ENCODE measurements at regions not wholly inside any gene's neighbourhood (a gene's known extent, or its start where the extent isn't known, plus 50 kb on each side); places are given as distances from the start of the nearest gene placed in this dataset.

DNA sequence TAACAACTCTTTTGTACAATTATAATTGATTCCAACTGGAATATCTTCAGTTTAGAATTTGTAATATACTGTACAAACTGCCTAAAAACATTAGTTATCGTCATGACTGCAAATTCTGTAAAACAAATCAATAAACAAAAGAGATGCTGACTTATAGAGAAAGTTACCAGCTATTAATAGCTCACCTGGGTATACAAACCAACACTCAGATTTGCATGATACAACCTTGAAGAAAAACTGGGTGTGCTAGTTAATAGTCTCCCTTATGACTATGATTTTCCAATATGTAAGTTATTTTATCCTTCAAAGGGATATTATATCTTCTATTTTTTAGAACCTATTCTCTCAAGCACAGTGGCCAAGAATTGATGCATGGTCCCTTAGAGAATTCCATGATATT is 698.5 kb downstream of the FRK start:
- Histone ChIP-seq H3K36me3 (replicated peaks in 1 of 2; ENCODE audit: control insufficient read depth in 1 of 2, insufficient read depth in 2 of 2, low read length in 2 of 2) (no peaks in the 10 kb centered on the region), H4K20me1 (ENCODE audit: insufficient read depth, low read length) (no peaks in the 10 kb centered on the region), H3K4me3 (replicated peaks in 1 of 3; ENCODE audit: low read depth in 2 of 3, low read length in 3 of 3) (no peak overlapping the region), H3K27ac (ENCODE audit: low read depth in 1 of 2, low read length in 2 of 2) (no peak overlapping the region), H3K79me2 (ENCODE audit: insufficient read depth, low read length) (no peaks in the 10 kb centered on the region), H3K9ac (ENCODE audit: insufficient read depth, low read length, poor library complexity, severe bottlenecking) (no peak overlapping the region), H3K4me2 (replicated peaks; ENCODE audit: extremely low read depth, low read length, poor library complexity, severe bottlenecking) (no peak overlapping the region), H3K27me3 (ENCODE audit: control insufficient read depth in 2 of 2, insufficient read depth in 2 of 2, low read length in 2 of 2) (no peaks in the 10 kb centered on the region), H2AFZ (ENCODE audit: insufficient read depth, low read depth, low read length, poor library complexity, severe bottlenecking) (no peak overlapping the region), H3K9me3 (replicated peaks in 1 of 2; ENCODE audit: control insufficient read depth in 1 of 2, insufficient read depth in 1 of 2, low read length in 2 of 2) (peaks cover 19 to 25% of the 10 kb centered on the region in 2 donors), H3K4me1 (ENCODE audit: control insufficient read depth in 1 of 2, insufficient read depth in 2 of 2, low read length in 2 of 2) (no peaks in the 10 kb centered on the region)
- DNase-seq, result no peak
- no peak overlapping the region for H3K27ac Mint-ChIP-seq
- no peaks in the 10 kb centered on the region for H3K27me3 Mint-ChIP-seq (ENCODE audit: low read depth in 3 of 3)
- intact Hi-C loops (cut with micrococcal nuclease), result no loop called here
- TF ChIP-seq CTCF (IDR thresholded peaks at IDR 0.05), result no peak
- WGBS (ENCODE audit: insufficient coverage), result no CpG with 5 or more reads among the region's 1 CpG
- H3K36me3 Mint-ChIP-seq, result no peaks in the 10 kb centered on the region
- H3K4me1 Mint-ChIP-seq, result no peaks in the 10 kb centered on the region
- H3K9me3 Mint-ChIP-seq, result peaks cover under 1 to 10% (median 4%) of the 10 kb centered on the region in 7 donors
- H3K4me3 Mint-ChIP-seq, result no peak overlapping the region

DNA sequence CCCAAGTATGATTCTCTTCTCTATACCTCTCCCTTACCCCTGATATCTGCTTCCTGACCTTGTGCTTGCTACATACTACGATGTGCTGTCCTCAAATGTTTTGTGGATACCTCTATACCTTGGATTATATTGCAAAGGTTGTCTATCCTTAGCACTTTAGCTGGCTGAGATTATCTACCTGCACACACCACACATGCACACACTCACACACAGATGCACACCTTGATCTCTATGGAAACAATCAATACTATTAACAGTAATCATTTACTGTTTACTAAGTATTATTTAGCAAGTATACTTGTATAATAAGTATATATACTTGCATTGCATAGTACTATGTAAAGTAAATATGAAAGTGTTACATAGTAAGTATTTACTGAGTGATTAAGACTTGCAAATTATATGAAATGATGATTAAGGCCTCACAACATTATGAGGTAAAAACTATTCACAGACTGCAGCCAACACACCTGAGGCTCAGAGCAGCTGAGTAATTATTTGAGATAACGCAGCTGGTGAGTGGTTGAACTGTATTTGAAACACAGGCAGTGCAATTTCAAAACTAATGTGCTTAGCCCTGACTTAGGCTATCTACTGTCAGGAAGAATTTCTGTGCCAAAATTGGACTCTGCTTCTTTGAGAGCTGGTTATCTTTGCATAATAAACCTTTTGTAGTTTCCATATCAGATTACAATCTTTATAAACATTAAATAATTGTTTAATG is 699.9 kb downstream of the FRK start:
- Histone ChIP-seq H3K27ac (ENCODE audit: low read depth in 1 of 2, low read length in 2 of 2) (no peak overlapping the region), H2AFZ (ENCODE audit: insufficient read depth, low read depth, low read length, poor library complexity, severe bottlenecking) (no peak overlapping the region), H4K20me1 (ENCODE audit: insufficient read depth, low read length) (no peaks in the 10 kb centered on the region), H3K27me3 (ENCODE audit: control insufficient read depth in 2 of 2, insufficient read depth in 2 of 2, low read length in 2 of 2) (no peaks in the 10 kb centered on the region), H3K36me3 (replicated peaks in 1 of 2; ENCODE audit: control insufficient read depth in 1 of 2, insufficient read depth in 2 of 2, low read length in 2 of 2) (no peaks in the 10 kb centered on the region), H3K9me3 (replicated peaks in 1 of 2; ENCODE audit: control insufficient read depth in 1 of 2, insufficient read depth in 1 of 2, low read length in 2 of 2) (peaks cover 7 to 23% of the 10 kb centered on the region in 2 donors), H3K9ac (ENCODE audit: insufficient read depth, low read length, poor library complexity, severe bottlenecking) (no peak overlapping the region), H3K4me2 (replicated peaks; ENCODE audit: extremely low read depth, low read length, poor library complexity, severe bottlenecking) (no peak overlapping the region), H3K4me1 (ENCODE audit: control insufficient read depth in 1 of 2, insufficient read depth in 2 of 2, low read length in 2 of 2) (no peaks in the 10 kb centered on the region), H3K79me2 (ENCODE audit: insufficient read depth, low read length) (no peaks in the 10 kb centered on the region), H3K4me3 (replicated peaks in 1 of 3; ENCODE audit: low read depth in 2 of 3, low read length in 3 of 3) (no peak overlapping the region)
- Mint-ChIP-seq H3K27me3 (ENCODE audit: low read depth in 3 of 3) (no peaks in the 10 kb centered on the region), H3K4me1 (no peaks in the 10 kb centered on the region), H3K4me3 (no peak overlapping the region), H3K27ac (no peak overlapping the region), H3K36me3 (no peaks in the 10 kb centered on the region), H3K9me3 (peaks cover 0 to 4% (median 2%) of the 10 kb centered on the region in 7 donors)
- intact Hi-C loops (cut with micrococcal nuclease), result no loop called here
- no peak for TF ChIP-seq CTCF (IDR thresholded peaks at IDR 0.05)
- WGBS (ENCODE audit: insufficient coverage), result no CpG with 5 or more reads among the region's 2 CpGs
- DNase-seq, result no peak
